ENCODE measurements at regions not wholly inside any gene's neighbourhood (a gene's known extent, or its start where the extent isn't known, plus 50 kb on each side); places are given as distances from the start of the nearest gene placed in this dataset.
"Not testable (repeated sequence)": the region's sequence is repeated elsewhere in the genome, so short reads cannot be mapped to it uniquely, and the experiment has no call there.

DNA sequence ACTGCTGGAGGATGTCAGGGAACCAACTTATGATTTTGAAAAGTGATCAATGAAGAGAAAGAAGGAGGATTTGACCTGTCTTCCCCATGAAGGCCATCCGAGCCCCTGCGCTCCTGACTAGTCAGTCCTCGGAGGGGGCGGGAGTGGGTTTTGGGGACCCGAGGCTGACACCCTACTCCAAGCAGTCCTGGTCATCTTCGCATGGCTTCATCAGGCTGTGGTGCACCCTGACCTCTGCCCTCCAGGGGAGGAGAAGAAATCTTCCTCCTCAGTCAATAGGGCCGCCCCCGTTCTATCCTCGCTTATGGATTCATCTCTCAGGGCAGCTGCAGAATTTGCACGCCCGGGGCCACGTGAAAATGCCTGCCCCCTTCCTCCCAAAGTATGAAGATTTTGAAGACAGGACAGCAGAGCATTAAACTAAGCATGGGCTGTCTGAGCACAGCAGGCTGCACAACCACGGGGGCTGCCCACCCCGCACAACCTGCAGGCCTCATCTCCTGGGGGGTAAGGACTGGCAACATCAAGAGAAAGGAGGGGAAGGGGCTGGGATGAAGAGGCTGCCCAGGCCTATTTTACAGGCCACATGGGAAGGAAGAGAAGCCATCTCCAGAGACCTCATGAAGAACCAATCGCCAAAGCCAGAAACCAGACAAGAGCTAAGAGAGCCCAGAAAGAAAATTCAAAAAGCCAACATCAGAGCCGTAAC is 138.1 kb upstream of the PHACTR3 start:
- DNase-seq: no peak

DNA sequence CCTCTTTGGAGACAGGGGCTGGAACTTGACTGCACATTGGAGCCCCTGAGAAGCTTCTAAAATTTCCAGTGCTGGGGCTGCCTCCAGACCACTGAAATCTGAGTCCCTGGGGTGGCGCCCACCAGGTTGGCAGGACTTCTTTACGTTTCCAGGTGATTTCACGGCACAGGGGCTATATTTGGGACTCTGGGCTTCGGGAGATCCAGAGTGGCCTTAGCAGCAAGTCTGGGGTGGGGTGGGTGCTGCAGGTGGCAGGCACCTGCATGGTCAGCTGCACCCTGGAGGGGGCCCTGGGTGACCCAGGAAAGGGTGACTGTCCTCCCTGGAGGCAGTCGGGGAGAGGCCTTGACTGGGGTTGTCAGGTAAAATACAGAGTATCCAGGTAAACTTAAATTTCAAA is 135.5 kb upstream of the PHACTR3 start:
- no peak for DNase-seq

DNA sequence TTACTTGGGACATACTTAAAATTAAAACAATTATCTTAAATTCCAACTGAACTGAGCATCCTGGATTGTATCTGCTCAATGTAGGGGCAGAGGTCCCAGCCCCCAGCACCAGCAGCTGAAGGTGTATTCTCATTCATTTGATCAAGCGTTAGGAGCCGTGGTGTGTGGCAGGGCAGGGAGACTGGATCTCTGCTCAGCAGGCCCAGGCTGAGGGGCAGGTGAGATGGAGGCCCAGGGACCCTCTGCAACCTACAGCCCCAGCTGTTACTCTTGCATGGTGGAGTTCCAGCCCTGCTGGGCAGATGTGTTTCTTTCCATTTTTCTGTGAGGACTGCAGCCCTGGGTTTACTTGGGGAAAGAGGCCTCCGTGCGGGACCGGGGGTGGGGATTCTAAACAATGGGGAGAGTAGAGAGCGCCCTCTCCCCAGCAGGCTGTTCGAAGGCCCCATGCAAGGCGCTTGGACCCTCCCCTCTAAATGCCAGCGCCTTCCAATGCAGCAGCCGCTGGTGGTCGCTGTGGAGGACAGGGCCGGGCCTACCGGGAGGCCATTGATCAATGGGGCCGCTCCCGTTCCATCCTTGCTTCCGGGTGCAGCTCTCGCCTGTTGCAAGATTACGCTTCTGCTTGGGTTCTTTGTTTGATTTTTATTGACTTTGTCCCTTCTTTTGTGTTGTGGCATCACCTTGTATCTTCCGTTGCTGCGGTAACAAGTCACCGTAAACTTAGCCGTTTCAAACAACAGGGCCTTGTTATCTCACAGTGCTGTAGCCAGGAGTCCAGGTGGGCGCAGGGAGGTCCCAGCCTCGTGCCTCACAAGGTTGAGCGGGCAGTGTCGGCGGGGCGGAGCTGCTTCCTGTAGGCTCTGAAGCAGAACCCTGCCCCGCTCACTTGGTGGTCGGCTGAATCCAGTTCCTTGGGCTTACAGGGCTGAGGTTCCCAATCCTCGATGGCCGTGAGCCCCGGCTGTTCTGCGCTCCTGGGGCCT is 134.8 kb upstream of the PHACTR3 start:
- no peak for DNase-seq

DNA sequence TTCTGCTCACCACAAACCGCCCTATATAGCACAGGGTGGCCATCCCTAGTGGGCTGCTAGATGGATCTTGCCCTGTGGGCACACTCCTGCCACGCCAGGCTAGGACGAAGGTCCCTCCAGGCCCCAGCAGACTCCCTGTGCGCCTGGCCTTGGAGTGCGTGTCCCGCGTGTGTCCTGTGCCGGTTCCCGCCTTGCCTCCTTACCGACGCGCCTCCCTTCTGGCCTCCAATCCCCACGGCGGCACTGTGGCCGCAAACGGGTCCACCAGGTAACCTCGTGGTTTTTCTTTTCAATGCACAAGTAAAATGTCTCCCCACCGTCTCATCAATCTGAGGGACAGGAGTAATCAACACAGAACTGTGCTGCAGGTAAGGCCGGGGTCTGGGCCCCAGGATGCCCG is 133.8 kb upstream of the PHACTR3 start:
- no peak for DNase-seq

DNA sequence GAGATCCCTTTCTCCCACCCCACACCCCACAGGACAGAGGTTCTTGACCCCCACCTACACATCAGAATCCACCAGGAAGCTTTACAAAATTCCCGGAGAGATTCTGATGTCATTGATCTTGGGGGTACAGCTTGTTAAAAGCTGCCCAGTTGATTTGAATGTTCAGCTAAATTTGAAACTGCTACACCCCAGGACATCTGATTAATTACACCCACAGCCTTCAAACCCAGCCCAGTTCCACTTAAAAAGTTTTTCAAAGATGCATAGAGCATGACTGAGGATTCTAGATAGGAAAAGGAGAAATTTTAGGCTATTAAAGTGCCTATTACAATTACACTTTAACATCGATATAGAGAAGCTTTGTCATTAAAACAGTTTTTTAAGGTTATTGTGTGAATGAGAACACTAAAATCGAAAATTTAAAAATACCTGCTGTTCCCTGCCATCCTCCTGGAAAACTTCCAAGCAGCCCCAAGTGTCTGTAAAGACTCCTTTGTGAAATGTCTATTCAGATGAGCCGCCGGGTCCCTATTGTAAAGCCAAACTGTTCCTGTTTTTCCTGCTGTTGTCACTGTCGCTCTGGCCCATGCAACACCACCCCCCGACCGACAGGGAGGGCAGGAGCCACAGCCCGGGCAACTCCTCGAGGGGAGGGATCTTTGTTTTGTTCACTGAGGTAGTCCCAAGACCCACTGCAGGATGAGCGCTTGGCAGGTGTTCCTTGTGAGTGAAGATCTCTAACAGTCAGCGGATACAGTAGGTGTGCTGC is 132.5 kb upstream of the PHACTR3 start:
- no peak for DNase-seq

DNA sequence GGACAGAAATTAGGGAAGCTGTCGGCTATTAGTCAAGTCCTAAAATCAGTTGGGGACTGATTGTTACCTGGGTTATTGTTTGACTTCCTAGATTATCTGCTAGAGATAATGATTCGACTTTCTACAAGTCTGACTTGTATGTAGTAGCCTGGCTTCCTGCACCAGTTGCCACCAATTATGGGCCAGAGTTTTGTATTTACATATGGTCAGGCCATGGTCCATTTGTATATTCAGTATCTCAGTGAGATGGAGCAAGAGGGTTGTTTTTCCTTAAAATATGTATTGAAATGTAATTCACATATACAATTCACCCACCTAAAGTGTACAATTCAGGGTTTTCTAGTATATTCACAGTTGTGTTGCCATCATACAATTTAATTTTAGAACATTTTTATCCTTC is 130.6 kb upstream of the PHACTR3 start:
- no peak for DNase-seq

DNA sequence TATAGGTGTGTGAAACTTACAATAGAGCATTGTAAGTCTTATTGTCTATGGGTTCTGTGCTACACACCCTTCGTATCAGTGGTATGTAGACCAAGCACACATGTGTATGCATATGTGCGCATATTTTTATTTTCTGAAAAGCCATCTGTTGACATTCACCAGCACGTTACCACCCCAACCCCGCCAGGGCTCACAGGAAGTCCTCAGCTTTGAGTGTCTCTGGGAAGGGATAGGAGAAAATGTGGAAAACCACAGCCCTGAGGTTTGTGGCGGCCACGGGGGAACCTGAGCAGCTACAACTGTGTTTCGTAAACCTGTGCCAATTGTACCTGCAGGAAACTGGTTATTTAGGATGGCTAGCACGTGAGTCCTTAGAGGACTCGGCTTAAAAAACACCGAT is 123.3 kb upstream of the PHACTR3 start:
- DNase-seq: no peak

DNA sequence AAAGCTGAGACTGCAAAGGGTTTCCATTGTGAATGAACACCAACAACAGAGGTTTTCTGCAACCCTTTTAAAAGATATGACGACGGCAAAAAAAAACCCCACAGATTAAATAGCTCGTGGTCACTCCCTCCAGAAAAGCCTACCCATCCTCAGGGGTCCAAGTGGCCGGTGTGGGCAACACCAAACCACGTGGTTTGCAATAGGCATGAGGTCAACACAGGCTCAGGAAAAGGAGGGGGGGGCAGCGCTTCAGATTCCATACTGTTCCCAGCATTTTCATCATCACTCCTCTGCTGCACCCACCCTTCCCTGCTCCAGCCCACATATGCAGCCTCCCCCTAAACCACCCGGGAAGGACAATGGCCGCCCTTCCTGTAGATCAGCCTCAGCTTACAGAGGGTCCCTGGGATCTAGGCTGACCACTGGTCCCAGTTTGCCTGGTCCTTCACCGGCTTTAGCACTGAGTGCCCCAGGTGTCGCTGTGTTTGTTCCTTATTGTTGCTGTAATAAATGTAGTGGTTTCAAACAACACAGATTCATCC is 122.8 kb upstream of the PHACTR3 start:
- DNase-seq: no peak

DNA sequence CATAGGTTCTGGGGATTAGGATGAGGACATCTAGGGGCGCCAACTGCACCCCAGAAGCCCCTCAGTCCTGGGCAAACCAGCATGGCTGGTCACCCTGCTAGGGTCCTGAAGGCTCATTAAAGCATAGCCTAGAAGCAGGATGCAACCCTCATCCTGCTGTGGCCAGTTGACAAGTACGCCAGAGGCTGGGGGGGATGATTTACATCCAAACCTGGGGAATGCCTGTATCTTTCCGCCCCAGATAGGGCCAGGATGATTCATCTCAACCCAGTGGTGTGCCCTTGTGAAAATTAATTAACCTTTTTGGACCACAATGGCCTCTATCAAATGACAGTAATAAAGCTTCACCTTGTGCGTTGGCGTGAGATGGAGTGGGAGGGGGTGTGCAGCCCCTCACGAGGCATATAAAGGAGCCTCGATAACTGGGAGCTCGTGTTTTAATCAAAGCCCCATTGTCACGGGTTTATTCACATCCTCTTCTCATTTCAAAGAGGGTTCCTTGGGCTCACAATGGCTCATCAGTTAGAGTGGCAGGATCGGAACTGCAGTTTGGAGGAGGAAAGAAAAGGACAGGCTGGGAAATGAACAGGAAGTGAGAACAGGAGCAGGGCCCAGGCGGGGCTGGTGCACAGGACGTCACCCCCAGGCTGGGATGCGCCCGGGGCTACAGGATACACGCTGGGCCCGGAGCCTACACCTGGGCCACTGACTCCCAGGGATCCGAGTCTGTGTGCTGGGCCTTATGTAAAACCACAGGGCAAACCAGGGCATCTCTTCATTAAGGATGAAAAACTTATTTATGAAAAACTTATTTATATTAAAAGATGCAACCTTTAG is 121.8 kb upstream of the PHACTR3 start:
- no peak for DNase-seq

DNA sequence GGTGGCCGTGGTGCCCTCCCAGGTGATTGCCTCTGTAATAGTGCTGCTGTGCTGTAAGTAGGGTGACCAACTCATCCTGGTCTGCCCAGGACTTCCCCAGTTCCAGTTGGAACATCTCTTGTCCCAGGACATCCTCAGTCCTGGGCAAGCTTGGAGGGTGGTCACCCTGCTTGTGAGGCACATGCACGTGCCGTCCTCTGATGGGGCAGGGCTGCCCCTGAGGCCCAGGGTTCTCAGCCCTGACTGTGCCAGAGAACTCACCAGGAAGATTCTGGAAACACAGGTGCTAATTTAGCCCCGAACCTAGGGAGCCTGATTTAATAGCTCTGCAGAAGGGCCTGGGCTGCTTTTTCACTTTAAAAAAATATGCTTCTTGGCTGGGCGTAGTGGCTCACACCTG is 120.9 kb upstream of the PHACTR3 start:
- no peak for DNase-seq

DNA sequence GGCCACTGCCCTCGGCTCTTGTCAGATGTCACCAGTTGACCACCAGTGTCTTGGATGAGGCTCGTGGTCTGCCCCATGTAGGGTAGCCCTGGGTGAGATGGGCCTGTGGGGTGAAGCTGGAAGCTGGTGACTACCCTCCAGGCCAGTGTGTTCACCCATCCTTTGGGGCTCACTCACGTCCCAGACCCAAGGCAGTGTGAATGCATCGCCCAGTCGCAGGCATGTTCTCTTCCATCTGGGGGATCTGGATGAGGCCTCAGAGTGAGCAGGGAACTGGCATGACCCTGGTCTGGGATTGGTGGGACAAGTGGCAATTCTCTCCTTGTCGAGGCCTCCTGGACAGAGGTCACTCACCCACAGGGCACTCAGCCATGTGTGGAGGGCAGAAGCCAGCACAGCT is 120.1 kb upstream of the PHACTR3 start:
- no peak for DNase-seq

DNA sequence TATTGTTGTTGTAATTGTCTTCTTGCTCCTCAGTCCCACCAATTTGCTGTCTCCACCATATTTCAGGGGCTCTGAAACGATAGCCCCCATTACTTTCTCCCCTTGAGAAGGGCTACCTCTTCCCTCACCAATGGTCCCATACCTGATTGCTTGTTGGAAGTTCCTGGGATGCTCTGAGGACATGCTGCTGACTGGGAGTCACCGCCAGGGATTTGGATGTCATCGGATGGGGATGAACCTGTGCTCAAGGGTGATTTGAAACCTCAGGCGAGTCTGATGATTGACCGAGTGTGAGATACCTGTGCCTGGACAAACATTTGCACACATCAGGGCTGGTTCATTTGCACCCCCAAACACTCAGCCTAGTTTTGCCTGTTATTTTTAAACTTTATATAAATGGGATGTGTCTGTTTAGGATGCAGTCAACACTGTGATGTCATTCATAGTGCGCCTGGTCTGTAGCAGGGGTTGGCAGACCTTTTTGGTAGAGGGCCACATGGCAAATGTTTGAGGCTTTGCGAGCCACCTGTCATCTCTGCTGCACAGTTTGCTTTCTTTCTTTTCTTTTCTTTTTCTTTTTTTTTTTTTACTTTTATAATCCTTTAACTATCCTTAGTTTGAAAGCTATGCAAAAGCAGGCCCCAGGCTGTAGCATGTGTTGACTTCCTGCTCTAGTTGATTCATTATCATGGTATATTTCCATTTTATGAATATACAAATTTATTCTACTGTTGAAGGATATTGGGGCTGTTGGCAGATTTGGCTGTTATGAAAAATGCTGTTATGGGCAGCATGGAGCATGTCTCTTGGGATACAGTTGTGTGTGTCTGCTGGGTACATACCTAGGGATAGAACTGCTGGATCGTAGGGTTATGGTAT is 118.5 kb upstream of the PHACTR3 start:
- no peak for DNase-seq

DNA sequence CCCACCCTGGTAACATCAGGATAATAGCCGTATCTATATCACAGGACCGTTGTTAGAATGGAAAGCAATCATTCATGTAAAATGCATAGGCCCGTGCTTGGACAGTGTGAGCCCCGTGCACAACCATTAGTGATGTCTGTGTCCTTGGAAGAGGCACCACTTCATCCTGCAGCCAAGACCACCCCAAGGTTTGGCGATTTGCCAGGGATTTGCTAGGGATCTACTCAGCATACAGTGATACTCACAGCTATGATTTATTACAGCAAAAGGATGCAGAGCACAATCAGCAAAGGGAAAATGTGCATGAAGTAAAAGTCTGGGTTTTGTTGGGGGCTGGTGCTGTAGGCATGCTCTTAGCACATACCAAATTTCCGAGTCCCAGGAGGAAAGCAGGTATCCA is 115.9 kb upstream of the PHACTR3 start:
- not testable (repeated sequence) for DNase-seq

DNA sequence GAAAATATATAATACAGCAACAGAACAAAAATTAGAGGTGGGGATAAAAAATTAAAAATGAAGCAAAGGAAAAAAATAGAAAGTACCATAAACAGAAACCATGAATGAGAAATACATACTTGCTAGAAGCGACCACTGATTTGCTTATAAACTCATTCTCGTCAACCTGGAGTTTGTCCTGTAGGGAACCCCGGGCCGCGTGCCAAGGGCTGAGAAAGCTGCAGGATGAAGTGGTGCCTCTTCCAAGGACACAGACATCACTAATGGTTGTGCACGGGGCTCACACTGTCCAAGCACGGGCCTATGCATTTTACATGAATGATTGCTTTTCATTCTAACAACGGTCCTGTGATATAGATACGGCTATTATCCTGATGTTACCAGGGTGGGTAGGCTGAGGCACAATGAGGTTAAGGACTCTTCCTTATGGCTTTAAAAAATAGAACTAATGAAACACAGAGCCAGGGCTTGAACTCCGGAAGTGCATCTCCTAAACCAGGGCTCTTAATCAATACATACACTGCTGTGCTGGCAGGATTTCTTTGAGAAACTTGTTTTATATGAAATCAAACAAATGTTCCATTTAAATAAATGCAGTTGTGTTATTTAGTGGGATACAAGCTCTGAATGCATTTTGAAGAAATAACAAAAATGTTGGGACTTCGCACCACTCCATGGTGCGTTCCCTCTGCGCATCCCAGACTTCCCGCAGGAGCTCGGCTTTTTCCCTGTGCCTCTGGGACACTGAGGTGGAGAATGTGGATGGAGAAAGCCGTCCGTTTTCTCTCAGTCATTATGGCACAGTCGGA is 113.9 kb upstream of the PHACTR3 start:
- not testable (repeated sequence) for DNase-seq

DNA sequence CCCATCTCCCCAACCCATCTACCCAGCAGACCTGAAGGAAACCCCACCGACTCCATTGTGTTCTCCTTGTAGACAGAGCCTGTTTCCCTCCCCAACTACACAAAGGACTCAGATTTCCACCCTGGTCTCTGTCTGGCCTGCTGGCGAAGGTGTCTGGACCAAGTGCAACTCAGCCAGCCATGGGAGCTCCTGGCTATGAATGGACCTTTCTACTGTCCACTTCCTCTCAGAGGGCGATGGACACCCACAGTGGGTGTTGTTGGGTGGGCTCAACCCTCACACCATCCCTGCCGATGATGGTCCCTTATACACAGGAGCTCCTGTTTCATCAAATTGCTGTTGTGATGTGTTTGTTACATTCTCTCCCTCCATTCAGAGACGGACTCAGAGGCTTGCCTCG is 112.5 kb upstream of the PHACTR3 start:
- DNase-seq: no peak

DNA sequence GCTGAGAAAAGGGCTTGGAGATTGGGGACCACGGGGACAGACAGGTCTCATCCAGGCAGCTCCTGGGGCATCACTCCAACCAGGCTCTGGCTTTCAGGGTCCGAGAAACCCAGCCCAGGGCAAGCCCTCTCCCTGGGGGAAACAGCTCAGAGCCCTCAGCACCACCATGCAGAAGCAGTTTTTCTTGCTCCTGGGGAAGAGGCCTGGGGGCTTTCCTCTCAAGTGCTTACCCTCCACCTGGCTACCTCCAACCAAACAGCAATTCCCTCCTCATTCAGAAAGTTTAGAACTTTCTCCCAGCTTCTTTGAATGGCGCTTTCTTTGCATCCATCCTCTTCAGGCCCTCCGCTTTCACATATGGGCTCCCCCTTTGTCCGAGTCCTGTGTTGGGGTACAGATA is 110.4 kb upstream of the PHACTR3 start:
- DNase-seq: no peak

DNA sequence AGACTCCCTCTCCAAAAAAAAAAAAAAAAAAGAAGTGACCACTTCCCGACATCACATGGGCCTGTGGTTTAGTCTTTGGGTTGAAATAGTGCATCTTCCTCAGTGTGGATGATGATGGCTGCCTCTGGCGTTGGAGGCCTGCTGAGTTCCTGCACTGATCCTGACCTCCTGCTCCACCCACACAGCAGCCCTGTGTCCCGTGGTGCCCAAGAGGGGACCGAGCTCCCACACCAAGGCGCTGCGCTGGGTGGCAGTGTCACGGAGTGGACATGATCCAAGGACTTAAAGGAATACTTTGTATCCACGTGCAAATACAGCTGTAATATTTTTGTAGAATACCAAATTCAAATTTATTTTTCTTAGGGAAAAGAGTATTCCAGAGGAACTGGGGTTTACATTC is 109.2 kb upstream of the PHACTR3 start:
- no peak for DNase-seq

DNA sequence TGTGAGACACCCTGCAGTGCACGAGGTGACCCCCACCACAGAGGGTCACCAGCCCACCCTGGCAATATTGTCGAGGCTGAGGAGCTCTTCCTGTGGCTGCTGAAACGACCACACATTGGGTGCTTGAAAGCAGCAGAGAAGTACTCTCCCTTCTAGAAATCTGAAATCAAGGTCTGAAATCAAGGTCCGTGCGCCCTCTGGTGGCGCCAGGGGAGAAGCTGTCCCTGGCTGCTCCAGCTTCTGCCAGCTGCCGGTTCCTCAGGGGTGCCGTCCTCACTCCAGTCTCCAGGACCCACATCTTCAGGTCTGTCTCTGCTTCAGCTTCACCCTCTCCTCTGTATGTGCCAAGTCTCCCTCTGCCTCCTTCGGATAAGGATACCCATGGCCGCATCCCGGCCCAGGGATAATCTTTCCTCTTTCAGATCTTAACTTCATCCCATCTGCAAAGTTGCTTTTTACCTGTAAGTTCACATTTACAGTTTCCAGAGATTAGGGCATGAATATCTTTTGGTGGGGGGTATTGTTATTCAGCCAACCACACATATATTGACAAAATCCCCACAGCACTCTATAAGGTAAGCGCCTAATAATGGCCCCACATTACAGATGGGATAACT is 108.3 kb upstream of the PHACTR3 start:
- DNase-seq: peak; percentile 64

DNA sequence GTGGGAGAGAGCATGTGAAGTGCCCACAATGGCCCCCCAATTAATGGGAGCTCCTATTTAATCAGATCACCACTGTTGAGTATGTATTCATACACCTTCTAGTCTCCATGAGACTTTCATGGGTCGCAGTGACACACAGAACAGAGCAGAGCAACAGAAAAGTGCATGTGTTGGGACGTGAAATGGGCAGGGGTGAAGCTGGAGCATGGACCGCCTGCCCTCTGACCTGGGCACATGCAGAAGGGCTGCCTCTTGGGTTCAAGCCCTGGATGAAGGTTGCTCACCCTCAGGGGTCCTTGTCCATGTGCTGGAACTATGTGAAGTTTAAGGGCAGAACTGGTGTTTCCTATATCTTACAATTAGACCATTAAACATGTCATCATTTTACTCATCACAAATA is 106.0 kb upstream of the PHACTR3 start:
- no peak for DNase-seq

DNA sequence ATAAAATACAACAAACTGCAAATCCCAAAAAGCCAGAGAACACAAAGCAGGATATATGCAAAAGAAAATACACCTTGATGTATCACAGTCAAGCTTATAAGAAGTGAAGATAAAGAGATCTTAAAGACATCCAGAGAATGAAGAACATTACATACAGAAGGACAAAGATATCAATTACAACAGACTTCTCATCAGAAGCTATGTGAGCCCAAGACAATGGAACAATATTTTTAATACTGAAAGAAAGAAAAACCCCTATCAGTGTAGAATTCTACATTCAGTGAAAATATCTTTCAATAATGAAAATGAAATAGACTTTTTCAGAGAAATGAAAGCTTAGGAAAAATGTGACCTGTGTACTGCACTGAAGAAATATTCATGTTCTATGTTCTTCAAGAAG is 104.5 kb upstream of the PHACTR3 start:
- DNase-seq: no peak

Measured in CD4-positive, alpha-beta T cell treated with Interleukin-10 for 1 hour (primary cell).